GM13976 (cell line): ENCODE measurements at regions not wholly inside any gene's neighbourhood (a gene's known extent, or its start where the extent isn't known, plus 50 kb on each side); places are given as distances from the start of the nearest gene placed in this dataset.

Experiments used
- DNase-seq: peaks from one replicate; pipeline ENCODE4 v3.0.0; 2012; ENCODE audit warnings: low spot score
- in situ Hi-C: fragments of 300-500 bp; cut with MboI; formaldehyde crosslinking; loops from one replicate; pipeline ENCODE4 v1.12.0; 2022; ENCODE audit warnings: low sequenced_read_pairs, mixed read lengths, inconsistent platforms; ENCODE audit not compliant: unreplicated experiment
- TF ChIP-seq, protein P1 (sequence below): IDR thresholded peaks from 2 replicates; pipeline ENCODE4 v1.5.1; 2012; ENCODE audit warnings: borderline replicate concordance, mild to moderate bottlenecking; ENCODE audit not compliant: insufficient read depth; ENCODE audit errors: extremely low read depth, missing control alignments, control extremely low read depth

DNA sequence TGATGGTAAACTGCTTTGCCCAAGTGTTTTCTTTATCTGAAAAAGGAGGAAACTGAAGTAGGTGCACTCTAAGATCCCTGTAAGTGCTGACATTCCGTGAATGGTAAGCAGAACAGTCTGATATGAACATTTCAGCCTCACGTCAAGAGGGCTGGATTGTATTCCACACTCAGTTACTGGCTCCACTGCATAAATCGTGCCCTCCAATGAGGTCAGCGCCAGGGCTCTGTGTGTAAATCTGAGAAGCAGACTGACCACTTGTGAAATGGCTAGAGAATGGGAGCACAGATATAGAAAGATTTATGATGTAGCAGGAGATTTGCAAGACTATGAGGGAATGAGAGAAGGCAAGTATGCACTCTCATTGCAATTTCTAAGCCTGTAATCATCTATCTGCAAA lies 153.0 kb downstream of the ICOS start:
- in situ Hi-C loops = no loop called here
- TF ChIP-seq, protein P1, sequence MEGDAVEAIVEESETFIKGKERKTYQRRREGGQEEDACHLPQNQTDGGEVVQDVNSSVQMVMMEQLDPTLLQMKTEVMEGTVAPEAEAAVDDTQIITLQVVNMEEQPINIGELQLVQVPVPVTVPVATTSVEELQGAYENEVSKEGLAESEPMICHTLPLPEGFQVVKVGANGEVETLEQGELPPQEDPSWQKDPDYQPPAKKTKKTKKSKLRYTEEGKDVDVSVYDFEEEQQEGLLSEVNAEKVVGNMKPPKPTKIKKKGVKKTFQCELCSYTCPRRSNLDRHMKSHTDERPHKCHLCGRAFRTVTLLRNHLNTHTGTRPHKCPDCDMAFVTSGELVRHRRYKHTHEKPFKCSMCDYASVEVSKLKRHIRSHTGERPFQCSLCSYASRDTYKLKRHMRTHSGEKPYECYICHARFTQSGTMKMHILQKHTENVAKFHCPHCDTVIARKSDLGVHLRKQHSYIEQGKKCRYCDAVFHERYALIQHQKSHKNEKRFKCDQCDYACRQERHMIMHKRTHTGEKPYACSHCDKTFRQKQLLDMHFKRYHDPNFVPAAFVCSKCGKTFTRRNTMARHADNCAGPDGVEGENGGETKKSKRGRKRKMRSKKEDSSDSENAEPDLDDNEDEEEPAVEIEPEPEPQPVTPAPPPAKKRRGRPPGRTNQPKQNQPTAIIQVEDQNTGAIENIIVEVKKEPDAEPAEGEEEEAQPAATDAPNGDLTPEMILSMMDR = no peak
- no peak for DNase-seq

DNA sequence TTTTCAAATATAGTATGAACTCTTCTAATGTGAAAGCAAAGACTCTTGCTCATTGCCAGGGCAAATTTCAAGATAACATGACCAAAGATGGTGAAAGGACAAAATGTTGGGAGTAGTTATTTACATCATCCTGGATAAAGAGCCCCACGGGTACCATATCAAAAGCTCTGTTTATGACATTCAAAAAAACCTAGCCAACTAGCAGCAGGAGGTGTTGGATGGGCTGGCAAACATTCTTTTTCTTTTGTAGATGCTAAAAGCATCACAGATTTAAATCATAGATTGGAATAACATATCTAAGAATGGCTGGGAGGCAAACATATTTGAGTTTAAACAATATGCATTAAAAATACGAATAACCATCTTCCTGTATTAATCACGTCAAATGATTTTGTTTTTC lies 153.5 kb downstream of the ICOS start:
- in situ Hi-C loops = no loop called here
- TF ChIP-seq, protein P1 = no peak
- DNase-seq = no peak

DNA sequence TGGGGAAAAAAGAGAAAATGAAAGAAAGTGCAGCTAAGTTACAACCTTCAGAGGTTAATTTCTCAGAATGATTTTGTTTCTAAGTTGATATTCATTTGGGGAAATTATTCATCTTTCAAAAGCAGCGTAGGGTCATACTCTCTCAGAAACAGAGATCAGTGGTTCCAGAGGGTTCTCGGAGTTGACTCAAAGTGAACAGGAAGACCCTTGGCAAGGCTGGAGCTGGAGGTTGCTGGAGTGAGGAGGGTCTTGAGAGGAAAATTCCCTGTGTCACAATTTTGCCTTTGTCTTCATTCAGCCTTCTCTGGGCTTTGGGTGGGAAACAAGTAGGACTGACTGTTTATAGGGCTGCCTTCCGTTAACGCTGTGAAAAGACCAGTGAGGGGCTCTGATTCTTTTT lies 168.2 kb downstream of the ICOS start:
- no peak for DNase-seq
- TF ChIP-seq, protein P1 = no peak
- in situ Hi-C loops = no loop called here

DNA sequence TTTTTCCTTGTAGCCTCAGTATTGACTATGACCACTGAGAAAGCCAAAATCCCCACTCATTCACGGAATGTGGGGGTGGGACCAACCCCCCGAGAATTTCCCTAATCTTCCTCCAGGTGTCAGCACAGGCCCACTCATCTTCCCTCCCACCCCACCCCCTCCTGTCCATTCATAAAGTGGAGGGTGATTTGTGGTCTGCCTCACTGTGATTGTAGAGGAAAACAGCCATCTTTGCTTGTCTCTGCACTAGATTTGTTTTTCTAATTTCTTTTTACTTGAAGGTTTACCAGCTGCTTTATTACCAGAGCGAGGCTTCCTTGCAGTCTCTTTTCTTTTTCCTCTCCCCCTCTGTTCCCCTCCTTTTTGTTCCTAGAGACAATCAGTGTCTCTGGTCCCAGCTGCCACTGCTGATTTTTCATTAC lies 171.8 kb downstream of the ICOS start:
- TF ChIP-seq, protein P1 = peak; percentile 16
- DNase-seq = peak; percentile 46
- in situ Hi-C loops = no loop called here

DNA sequence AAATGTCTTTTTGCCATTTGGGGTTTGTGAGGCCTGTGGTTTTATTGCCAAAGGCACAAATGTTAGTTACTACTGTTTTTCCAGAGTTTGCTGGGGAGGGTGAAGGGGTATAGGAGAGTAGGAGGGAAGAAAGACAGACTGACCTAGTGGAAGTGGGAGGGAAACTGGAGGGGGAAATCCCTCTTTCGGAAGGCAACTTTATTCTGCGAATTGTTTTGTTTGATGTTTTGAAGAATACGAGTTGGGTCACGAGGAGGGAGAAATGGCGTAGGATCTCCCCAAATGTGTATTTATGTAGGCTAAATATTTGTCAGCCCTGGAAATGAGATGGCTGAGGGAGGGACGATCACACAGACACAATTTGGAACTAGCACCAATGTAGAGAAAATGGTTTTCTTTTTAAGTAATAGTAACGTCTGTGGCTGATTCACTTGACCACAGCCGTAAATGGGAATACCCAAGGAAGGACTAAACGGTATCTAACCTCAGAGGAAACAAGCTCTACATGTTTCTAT lies 172.3 kb downstream of the ICOS start:
- DNase-seq = no peak
- in situ Hi-C loops = no loop called here

DNA sequence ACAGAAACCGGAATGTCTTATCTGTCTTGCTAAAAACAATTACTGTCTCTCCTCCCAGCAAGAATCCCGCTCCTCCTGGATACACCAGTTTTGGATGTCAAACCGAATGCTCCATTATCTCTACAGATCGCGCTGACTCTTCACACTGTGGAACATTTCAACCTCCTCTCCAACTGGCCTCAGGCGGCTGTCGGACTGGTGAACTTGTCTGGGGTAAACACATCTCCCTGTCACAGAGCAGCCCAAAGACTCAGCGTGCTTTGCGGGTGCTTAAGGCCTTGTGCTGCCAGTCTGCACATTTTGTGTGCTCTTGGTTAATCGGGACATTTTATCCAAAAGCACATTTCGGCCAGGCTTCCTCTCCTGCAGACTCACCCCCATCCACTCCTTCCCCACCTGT lies 173.1 kb downstream of the ICOS start:
- TF ChIP-seq, protein P1 = no peak
- no peak for DNase-seq
- in situ Hi-C loops = no loop called here

More for the DNA sequence above, 172.3 kb downstream of the ICOS start:
- TF ChIP-seq, protein P1 = no peak
